GM21360 (cell line): ENCODE measurements at regions not wholly inside any gene's neighbourhood (a gene's known extent, or its start where the extent isn't known, plus 50 kb on each side); places are given as distances from the start of the nearest gene placed in this dataset.
"Not testable (repeated sequence)": the region's sequence is repeated elsewhere in the genome, so short reads cannot be mapped to it uniquely, and the experiment has no call there.

Experiments used
- ATAC-seq: cut with Tn5 transposase; IDR thresholded peaks from one replicate; pipeline ENCODE4 v1.9.1; 2021; ENCODE audit warnings: mild to moderate bottlenecking, moderate library complexity; ENCODE audit not compliant: unreplicated experiment

GRCh38 chr19:27851002-27851481 is 1361.9 kb downstream of the UQCRFS1 start:
- no peak for ATAC-seq

GRCh38 chr19:27846944-27847343 is 1366.0 kb downstream of the UQCRFS1 start:
- ATAC-seq = no peak

- ATAC-seq = no peak
Measured at GRCh38 chr19:27844261-27844660, 1368.7 kb downstream of the UQCRFS1 start.

- no peak for ATAC-seq
Measured at GRCh38 chr19:27843861-27844260, 1369.1 kb downstream of the UQCRFS1 start.

- ATAC-seq = no peak
Measured at GRCh38 chr19:27833031-27833430, 1379.9 kb downstream of the UQCRFS1 start.

- no peak for ATAC-seq
Measured at GRCh38 chr19:27828829-27829228, 1384.1 kb downstream of the UQCRFS1 start.

GRCh38 chr19:27824108-27824507 is 1388.8 kb downstream of the UQCRFS1 start:
- ATAC-seq = no peak

GRCh38 chr19:27822336-27822735 is 1390.6 kb downstream of the UQCRFS1 start:
- no peak for ATAC-seq

GRCh38 chr19:27821418-27822018 is 1391.4 kb downstream of the UQCRFS1 start:
- ATAC-seq = no peak

- ATAC-seq = no peak
Measured at GRCh38 chr19:27815985-27816384, 1397.0 kb downstream of the UQCRFS1 start.

- ATAC-seq = not testable (repeated sequence)
Measured at GRCh38 chr19:27814834-27815233, 1398.1 kb downstream of the UQCRFS1 start.

GRCh38 chr19:27814274-27814673 is 1398.7 kb downstream of the UQCRFS1 start:
- ATAC-seq = not testable (repeated sequence)

- ATAC-seq = no peak
Measured at GRCh38 chr19:27806471-27807070, 1406.4 kb downstream of the UQCRFS1 start.

GRCh38 chr19:27805848-27806247 is 1407.1 kb downstream of the UQCRFS1 start:
- no peak for ATAC-seq

- not testable (repeated sequence) for ATAC-seq
Measured at GRCh38 chr19:27802293-27802692, 1410.7 kb downstream of the UQCRFS1 start.

- no peak for ATAC-seq
Measured at GRCh38 chr19:27796540-27796939, 1416.4 kb downstream of the UQCRFS1 start.

GRCh38 chr19:27796073-27796472 is 1416.9 kb downstream of the UQCRFS1 start:
- ATAC-seq = no peak

- ATAC-seq = no peak
Measured at GRCh38 chr19:27795369-27795768, 1417.6 kb downstream of the UQCRFS1 start.

GRCh38 chr19:27794494-27795042 is 1418.4 kb downstream of the UQCRFS1 start:
- peak; percentile 5 for ATAC-seq

GRCh38 chr19:27793644-27794493 is 1419.1 kb downstream of the UQCRFS1 start:
- ATAC-seq = peak; percentile 83

- peak; percentile 67 for ATAC-seq
Measured at GRCh38 chr19:27793128-27793643, 1419.8 kb downstream of the UQCRFS1 start.
